K562 (cell line): ENCODE measurements at regions not wholly inside any gene's neighbourhood (a gene's known extent, or its start where the extent isn't known, plus 50 kb on each side); places are given as distances from the start of the nearest gene placed in this dataset.

Experiments
- ATAC-seq: fragments of 200-7000 bp; cut with Tn5 transposase; 3 replicates; pipeline ENCODE4 v1.9.1; 2020; ENCODE audit warnings: moderate library complexity
- BruUV-seq: library from RNA; stranded (reverse); fragments of 400-500 nt; replicated peaks from 2 replicates; lab custom pipeline; 2021; lab: Mats Ljungman, UMichigan
- CTCF ChIA-PET: fragments of 300-600 bp; formaldehyde crosslinking; extraction: SDS; loops from one replicate; lab custom pipeline; 2021; ENCODE audit warnings: low intra/inter-chr PET ratio; lab: Yijun Ruan, JAX
- POLR2A ChIA-PET: fragments of 300-600, 350-650 bp; sonication (Branson Sonifier 250); formaldehyde crosslinking; extraction: SDS; loops from one replicate; lab custom pipeline; 2021; ENCODE audit warnings: antibody characterized with exemption, inconsistent platforms; lab: Yijun Ruan, JAX
- DNase-seq, 4 experiments: peaks; one replicate each; pipeline versions ENCODE4 v3.0.0 to v3.0.0-alpha.2; 2011 to 2018; ENCODE audit warnings: low spot score in 3 of 4, mixed read lengths in 3 of 4; ENCODE audit errors: extremely low read depth in 1 of 4
- FAIRE-seq: peaks from 2 replicates; lab custom pipeline; 2011; peaks lifted over from hg19 to GRCh38; lab: Jason Lieb, UNC
- H2AFZ ChIP-seq: 2 replicates; pipeline ENCODE4 v1.6.0; 2011; ENCODE audit warnings: low read depth, low read length, control low read depth, inconsistent platforms
- H3K27ac ChIP-seq: fragments of 200-600 bp; 3 replicates; pipeline ENCODE4 v1.8.0; 2011; ENCODE audit warnings: low read depth, mild to moderate bottlenecking, control low read depth, inconsistent platforms, low read length, moderate library complexity, mixed read lengths; ENCODE audit errors: extremely low read depth
- H3K27me3 ChIP-seq, 2 experiments: fragments of 300-600 bp in 1 of 2; 2 replicates in 1 of 2; 3 replicates in 1 of 2; pipeline versions ENCODE4 v1.6.0 to v1.8.0; 2011; ENCODE audit warnings: inconsistent platforms in 2 of 2, low read length in 2 of 2, mild to moderate bottlenecking in 1 of 2, mixed read lengths in 1 of 2, moderate library complexity in 1 of 2; ENCODE audit not compliant: control insufficient read depth in 2 of 2, insufficient read depth in 2 of 2
- H3K36me3 ChIP-seq: fragments of 300-600 bp; 3 replicates; pipeline ENCODE4 v1.8.0; 2011; ENCODE audit warnings: mild to moderate bottlenecking, low read length, inconsistent platforms; ENCODE audit not compliant: control insufficient read depth, insufficient read depth
- H3K4me1 ChIP-seq, 2 experiments: fragments of 200-600 bp in 1 of 2; replicated peaks in 1 of 2; 2 replicates in 1 of 2; 3 replicates in 1 of 2; pipeline versions ENCODE4 v1.5.1 to v1.8.0; 2011; ENCODE audit warnings: inconsistent platforms in 2 of 2, low read length in 2 of 2, mild to moderate bottlenecking in 1 of 2, mixed read lengths in 1 of 2, moderate library complexity in 1 of 2; ENCODE audit not compliant: control insufficient read depth in 2 of 2, insufficient read depth in 2 of 2
- H3K4me2 ChIP-seq: 2 replicates; pipeline ENCODE4 v1.6.1; 2011; ENCODE audit warnings: low read length, control low read depth, inconsistent platforms, mixed read lengths; ENCODE audit not compliant: insufficient read depth
- H3K4me3 ChIP-seq: fragments of 200-600 bp; sonication (generic), shearing (Covaris generic); 2 replicates; pipeline ENCODE4 v1.5.1; 2016; ENCODE audit warnings: control low read depth, inconsistent platforms
- H3K79me2 ChIP-seq: fragments of 200-600 bp; 3 replicates; pipeline ENCODE4 v1.8.0; 2011; ENCODE audit warnings: low read length, inconsistent platforms; ENCODE audit not compliant: control insufficient read depth, insufficient read depth
- H3K9ac ChIP-seq, 2 experiments: 2 replicates each; pipeline versions ENCODE4 v1.6.0 to v1.6.1; 2011; ENCODE audit warnings: low read depth in 2 of 2, low read length in 2 of 2, control low read depth in 1 of 2, inconsistent platforms in 1 of 2, mild to moderate bottlenecking in 1 of 2, mixed read lengths in 1 of 2; ENCODE audit not compliant: insufficient read depth in 1 of 2
- H3K9me1 ChIP-seq: one replicate; pipeline ENCODE4 v1.6.0; 2011; ENCODE audit warnings: inconsistent platforms, mild to moderate bottlenecking, low read length, moderate library complexity; ENCODE audit not compliant: control insufficient read depth, insufficient read depth
- H3K9me3 ChIP-seq: replicated peaks from 2 replicates; pipeline ENCODE4 v1.5.1; 2011; ENCODE audit warnings: low read depth, low read length, inconsistent platforms; ENCODE audit not compliant: control insufficient read depth, insufficient read depth
- H4K20me1 ChIP-seq: replicated peaks from 2 replicates; pipeline ENCODE4 v1.6.1; 2011; ENCODE audit warnings: low read length, inconsistent platforms, mixed read lengths; ENCODE audit not compliant: control insufficient read depth, insufficient read depth
- ELF2 ChIP-seq: fragments of 250-450 bp; sonication (Bioruptor Pico); IDR thresholded peaks from 2 replicates; pipeline ENCODE4 v1.5.0; 2021; ENCODE audit warnings: mild to moderate bottlenecking
- ELF4 ChIP-seq: fragments of 450-650 bp; formaldehyde crosslinking; IDR thresholded peaks from 2 replicates; pipeline ENCODE4 v1.4.0; 2022; ENCODE audit warnings: missing genetic modification characterization
- GABPB2 ChIP-seq: fragments of 250-450 bp; sonication (Bioruptor Pico); conservative IDR thresholded peaks from 2 replicates; pipeline ENCODE4 v1.5.1; 2021; ENCODE audit warnings: mild to moderate bottlenecking
- HDAC2 ChIP-seq: fragments of 450-650 bp; IDR thresholded peaks from 2 replicates; pipeline ENCODE4 v1.6.1; 2016; ENCODE audit warnings: mild to moderate bottlenecking
- MTA3 ChIP-seq: fragments of 450-650 bp; formaldehyde crosslinking; IDR thresholded peaks from 2 replicates; pipeline ENCODE4 v1.6.1; 2017; ENCODE audit warnings: mild to moderate bottlenecking, borderline replicate concordance
- NCOA2 ChIP-seq, 2 experiments: fragments of 450-650 bp; IDR thresholded peaks; 2 replicates each; pipeline ENCODE4 v1.6.1; 2018; ENCODE audit warnings: mild to moderate bottlenecking in 2 of 2, moderate library complexity in 1 of 2; ENCODE audit not compliant: partially characterized antibody in 2 of 2
- NFATC3 ChIP-seq: fragments of 450-650 bp; IDR thresholded peaks from 2 replicates; pipeline ENCODE4 v1.6.1; 2017; ENCODE audit warnings: mild to moderate bottlenecking
- NFIX ChIP-seq: fragments of 250-450 bp; sonication (Bioruptor Pico); IDR thresholded peaks from 2 replicates; pipeline ENCODE4 v1.4.0; 2020; ENCODE audit warnings: low read depth, mild to moderate bottlenecking, moderate library complexity
- PYGO2 ChIP-seq: fragments of 450-650 bp; IDR thresholded peaks from 2 replicates; pipeline ENCODE4 v1.6.1; 2016; ENCODE audit warnings: mild to moderate bottlenecking, missing genetic modification characterization, moderate library complexity, missing compliant biosample characterization
- RBM15 ChIP-seq: fragments of 200-400 bp; formaldehyde crosslinking; IDR thresholded peaks from 2 replicates; pipeline ENCODE4 v1.6.1; 2018; ENCODE audit warnings: mild to moderate bottlenecking, low read length, moderate library complexity; ENCODE audit not compliant: insufficient read depth
- RBM25 ChIP-seq: fragments of 200-400 bp; formaldehyde crosslinking; IDR thresholded peaks from 2 replicates; pipeline ENCODE4 v1.6.1; 2018; ENCODE audit warnings: low read length, low read depth, moderate library complexity; ENCODE audit not compliant: severe bottlenecking
- RUNX1 ChIP-seq: sonication (generic); IDR thresholded peaks from 2 replicates; pipeline ENCODE4 v1.6.1; 2016; ENCODE audit warnings: antibody characterized with exemption, low read depth
- SNRNP70 ChIP-seq: fragments of 200-400 bp; formaldehyde crosslinking; optimal IDR thresholded peaks from 2 replicates; pipeline ENCODE3; 2017; ENCODE audit warnings: low read depth, low read length
- ZKSCAN3 ChIP-seq: fragments of 250-450 bp; sonication (Bioruptor Pico); IDR thresholded peaks from 2 replicates; pipeline ENCODE4 v1.4.0; 2020
- WGBS: fragments of 100-300 bp; shearing (Covaris generic); methylation state at CpG from one replicate; pipeline ENCODE4 v1.1.6; 2016; ENCODE audit warnings: low coverage, mixed read lengths; ENCODE audit not compliant: insufficient coverage; ENCODE audit errors: missing lambda C conversion rate; 5-methylcytosine and 5-hydroxymethylcytosine counted together
- in situ Hi-C: fragments of 300-500 bp; cut with MboI; formaldehyde crosslinking; loops from 4 replicates; pipeline ENCODE4 v1.15.0; 2018; ENCODE audit warnings: inconsistent platforms, mixed read lengths
- intact Hi-C: fragments of 100-400 bp; cut with micrococcal nuclease; formaldehyde crosslinking; loops from 2 replicates; pipeline ENCODE4 v1.14.2; 2022
- TF ChIP-seq, protein P1 (sequence below): fragments of 450-650 bp; formaldehyde crosslinking; conservative IDR thresholded peaks from 2 replicates; pipeline ENCODE4 v1.4.0; 2022; ENCODE audit warnings: mild to moderate bottlenecking, missing genetic modification characterization
- TF ChIP-seq, protein P2 (sequence below), 2 experiments: fragments of 200-800 bp in 1 of 2; sonication (Bioruptor generic) in 1 of 2; sonication (generic) in 1 of 2; formaldehyde crosslinking in 1 of 2; IDR thresholded peaks in 1 of 2; conservative IDR thresholded peaks in 1 of 2; 2 replicates each; pipeline versions ENCODE4 v1.5.0 to v1.6.1; 2016 to 2020; ENCODE audit warnings: missing compliant biosample characterization in 1 of 2, missing genetic modification characterization in 1 of 2, missing genetic modification reagents in 1 of 2
- TF ChIP-seq, protein P3 (sequence below): fragments of 450-650 bp; IDR thresholded peaks from 2 replicates; pipeline ENCODE4 v1.6.1; 2017; ENCODE audit warnings: antibody characterized with exemption, mild to moderate bottlenecking

DNA sequence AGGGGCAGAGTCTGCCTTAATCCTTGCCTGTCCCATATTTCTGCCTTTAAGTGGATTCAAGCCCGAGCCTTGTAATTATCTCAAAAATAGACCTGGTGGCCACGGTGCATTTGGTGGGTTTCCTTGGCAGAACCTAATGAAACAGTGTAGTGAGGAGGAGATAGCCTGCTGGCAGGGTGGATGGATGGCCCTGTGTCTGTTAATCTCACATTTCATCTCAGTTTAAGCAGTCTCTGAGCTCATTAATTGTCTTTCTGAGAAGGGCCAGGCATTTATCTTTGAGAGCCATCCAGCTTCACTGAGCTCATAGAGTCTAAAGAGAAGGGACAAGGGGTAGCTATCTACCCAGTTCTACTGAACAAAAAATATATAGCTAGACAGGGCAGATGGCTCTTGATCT is 364.0 kb upstream of the EEF2KMT start (continued):
- TF ChIP-seq, protein P1, sequence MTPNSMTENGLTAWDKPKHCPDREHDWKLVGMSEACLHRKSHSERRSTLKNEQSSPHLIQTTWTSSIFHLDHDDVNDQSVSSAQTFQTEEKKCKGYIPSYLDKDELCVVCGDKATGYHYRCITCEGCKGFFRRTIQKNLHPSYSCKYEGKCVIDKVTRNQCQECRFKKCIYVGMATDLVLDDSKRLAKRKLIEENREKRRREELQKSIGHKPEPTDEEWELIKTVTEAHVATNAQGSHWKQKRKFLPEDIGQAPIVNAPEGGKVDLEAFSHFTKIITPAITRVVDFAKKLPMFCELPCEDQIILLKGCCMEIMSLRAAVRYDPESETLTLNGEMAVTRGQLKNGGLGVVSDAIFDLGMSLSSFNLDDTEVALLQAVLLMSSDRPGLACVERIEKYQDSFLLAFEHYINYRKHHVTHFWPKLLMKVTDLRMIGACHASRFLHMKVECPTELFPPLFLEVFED = no peak
- TF ChIP-seq GABPB2 (CRISPR knock-in tag) (no peak), RBM15 (no peak)

GRCh38 chr16:5461141-5461540 is 363.5 kb upstream of the EEF2KMT start:
- BruUV-seq = no TSS peak
- POLR2A ChIA-PET = interaction anchor here (0.6 kb wide), 1 partner anchor 37 kb away, joined by 4 read pairs; no protein-coding TSS in a partner anchor
- H3K9me3 ChIP-seq = no peaks in the 10 kb centered on the region
- WGBS = 0% methylated on average over 7 of the region's 8 CpGs
- H3K27me3 ChIP-seq = peaks cover 3 to 12% of the 10 kb centered on the region in 2 experiments; a peak in 1 of 5 replicates
- H4K20me1 ChIP-seq = no peaks in the 10 kb centered on the region
- H2AFZ ChIP-seq = no peak overlapping the region
- no peak overlapping the region for H3K9ac ChIP-seq
- in situ Hi-C loops (no loop called here), intact Hi-C loops (no loop called here)
- DNase-seq (no peak), ATAC-seq (no peak), FAIRE-seq (no peak)
- CTCF ChIA-PET = no interaction called here
- no peak overlapping the region for H3K4me2 ChIP-seq
- no peaks in the 10 kb centered on the region for H3K79me2 ChIP-seq
- no peaks in the 10 kb centered on the region for H3K4me1 ChIP-seq
- H3K9me1 ChIP-seq = no peaks in the 10 kb centered on the region
- H3K27ac ChIP-seq = no peak overlapping the region
- no peaks in the 10 kb centered on the region for H3K36me3 ChIP-seq
- H3K4me3 ChIP-seq = no peak overlapping the region
- TF ChIP-seq PYGO2 = no peak
- no peak for TF ChIP-seq NFATC3
- TF ChIP-seq ELF4 = no peak
- no peak for TF ChIP-seq ELF2 (CRISPR knock-in tag)
- TF ChIP-seq SNRNP70 = no peak
- TF ChIP-seq HDAC2 = no peak
- TF ChIP-seq NCOA2 (IDR thresholded peaks at IDR 0.05; ENCODE audit: partially characterized antibody in 2 of 2) = no peak
- TF ChIP-seq, protein P2, sequence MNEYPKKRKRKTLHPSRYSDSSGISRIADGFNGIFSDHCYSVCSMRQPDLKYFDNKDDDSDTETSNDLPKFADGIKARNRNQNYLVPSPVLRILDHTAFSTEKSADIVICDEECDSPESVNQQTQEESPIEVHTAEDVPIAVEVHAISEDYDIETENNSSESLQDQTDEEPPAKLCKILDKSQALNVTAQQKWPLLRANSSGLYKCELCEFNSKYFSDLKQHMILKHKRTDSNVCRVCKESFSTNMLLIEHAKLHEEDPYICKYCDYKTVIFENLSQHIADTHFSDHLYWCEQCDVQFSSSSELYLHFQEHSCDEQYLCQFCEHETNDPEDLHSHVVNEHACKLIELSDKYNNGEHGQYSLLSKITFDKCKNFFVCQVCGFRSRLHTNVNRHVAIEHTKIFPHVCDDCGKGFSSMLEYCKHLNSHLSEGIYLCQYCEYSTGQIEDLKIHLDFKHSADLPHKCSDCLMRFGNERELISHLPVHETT (CRISPR knock-in tag; conservative IDR thresholded peaks at IDR 0.05 in 1 of 2, IDR thresholded peaks at IDR 0.05 in 1 of 2) = no peak
- no peak for TF ChIP-seq RBM25
- no peak for TF ChIP-seq MTA3
- TF ChIP-seq ZKSCAN3 (CRISPR knock-in tag) = no peak
- no peak for TF ChIP-seq NFIX (CRISPR knock-in tag)
- TF ChIP-seq, protein P3, sequence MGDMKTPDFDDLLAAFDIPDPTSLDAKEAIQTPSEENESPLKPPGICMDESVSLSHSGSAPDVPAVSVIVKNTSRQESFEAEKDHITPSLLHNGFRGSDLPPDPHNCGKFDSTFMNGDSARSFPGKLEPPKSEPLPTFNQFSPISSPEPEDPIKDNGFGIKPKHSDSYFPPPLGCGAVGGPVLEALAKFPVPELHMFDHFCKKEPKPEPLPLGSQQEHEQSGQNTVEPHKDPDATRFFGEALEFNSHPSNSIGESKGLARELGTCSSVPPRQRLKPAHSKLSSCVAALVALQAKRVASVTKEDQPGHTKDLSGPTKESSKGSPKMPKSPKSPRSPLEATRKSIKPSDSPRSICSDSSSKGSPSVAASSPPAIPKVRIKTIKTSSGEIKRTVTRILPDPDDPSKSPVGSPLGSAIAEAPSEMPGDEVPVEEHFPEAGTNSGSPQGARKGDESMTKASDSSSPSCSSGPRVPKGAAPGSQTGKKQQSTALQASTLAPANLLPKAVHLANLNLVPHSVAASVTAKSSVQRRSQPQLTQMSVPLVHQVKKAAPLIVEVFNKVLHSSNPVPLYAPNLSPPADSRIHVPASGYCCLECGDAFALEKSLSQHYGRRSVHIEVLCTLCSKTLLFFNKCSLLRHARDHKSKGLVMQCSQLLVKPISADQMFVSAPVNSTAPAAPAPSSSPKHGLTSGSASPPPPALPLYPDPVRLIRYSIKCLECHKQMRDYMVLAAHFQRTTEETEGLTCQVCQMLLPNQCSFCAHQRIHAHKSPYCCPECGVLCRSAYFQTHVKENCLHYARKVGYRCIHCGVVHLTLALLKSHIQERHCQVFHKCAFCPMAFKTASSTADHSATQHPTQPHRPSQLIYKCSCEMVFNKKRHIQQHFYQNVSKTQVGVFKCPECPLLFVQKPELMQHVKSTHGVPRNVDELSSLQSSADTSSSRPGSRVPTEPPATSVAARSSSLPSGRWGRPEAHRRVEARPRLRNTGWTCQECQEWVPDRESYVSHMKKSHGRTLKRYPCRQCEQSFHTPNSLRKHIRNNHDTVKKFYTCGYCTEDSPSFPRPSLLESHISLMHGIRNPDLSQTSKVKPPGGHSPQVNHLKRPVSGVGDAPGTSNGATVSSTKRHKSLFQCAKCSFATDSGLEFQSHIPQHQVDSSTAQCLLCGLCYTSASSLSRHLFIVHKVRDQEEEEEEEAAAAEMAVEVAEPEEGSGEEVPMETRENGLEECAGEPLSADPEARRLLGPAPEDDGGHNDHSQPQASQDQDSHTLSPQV = no peak
- no peak for TF ChIP-seq RUNX1
